ENCODE measurements at regions not wholly inside any gene's neighbourhood (a gene's known extent, or its start where the extent isn't known, plus 50 kb on each side); places are given as distances from the start of the nearest gene placed in this dataset.

DNA sequence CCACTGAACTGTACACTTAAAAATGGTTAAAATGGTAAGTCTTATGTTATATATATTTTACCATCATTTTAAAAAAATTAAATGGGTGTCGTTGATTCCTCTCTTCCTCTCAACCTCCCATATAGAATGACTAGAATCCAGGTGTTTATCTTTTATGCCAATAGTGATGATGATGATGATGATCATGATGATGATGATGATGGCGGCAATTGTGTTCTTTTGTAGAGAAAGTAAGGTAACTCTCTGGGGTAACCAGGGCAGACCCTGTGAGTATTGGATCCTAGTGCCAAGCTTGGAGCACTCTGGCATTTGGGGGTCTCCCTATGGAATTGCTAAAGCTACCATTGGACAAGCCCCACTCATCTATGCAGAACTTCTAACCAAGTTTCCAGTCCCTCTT lies 113.6 kb downstream of the GLI2 start:
- CTCF ChIA-PET = no interaction called here
- no TSS peak for BruUV-seq (replicated peaks)
- no peaks in the 10 kb centered on the region for H3K27me3 ChIP-seq (ENCODE audit: low read length)
- ATAC-seq = no peak
- no peaks in the 10 kb centered on the region for H4K20me1 ChIP-seq (ENCODE audit: low read length)
- H3K4me1 ChIP-seq (ENCODE audit: insufficient read depth, low read length) = no peaks in the 10 kb centered on the region
- TF ChIP-seq, protein P1, sequence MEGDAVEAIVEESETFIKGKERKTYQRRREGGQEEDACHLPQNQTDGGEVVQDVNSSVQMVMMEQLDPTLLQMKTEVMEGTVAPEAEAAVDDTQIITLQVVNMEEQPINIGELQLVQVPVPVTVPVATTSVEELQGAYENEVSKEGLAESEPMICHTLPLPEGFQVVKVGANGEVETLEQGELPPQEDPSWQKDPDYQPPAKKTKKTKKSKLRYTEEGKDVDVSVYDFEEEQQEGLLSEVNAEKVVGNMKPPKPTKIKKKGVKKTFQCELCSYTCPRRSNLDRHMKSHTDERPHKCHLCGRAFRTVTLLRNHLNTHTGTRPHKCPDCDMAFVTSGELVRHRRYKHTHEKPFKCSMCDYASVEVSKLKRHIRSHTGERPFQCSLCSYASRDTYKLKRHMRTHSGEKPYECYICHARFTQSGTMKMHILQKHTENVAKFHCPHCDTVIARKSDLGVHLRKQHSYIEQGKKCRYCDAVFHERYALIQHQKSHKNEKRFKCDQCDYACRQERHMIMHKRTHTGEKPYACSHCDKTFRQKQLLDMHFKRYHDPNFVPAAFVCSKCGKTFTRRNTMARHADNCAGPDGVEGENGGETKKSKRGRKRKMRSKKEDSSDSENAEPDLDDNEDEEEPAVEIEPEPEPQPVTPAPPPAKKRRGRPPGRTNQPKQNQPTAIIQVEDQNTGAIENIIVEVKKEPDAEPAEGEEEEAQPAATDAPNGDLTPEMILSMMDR (conservative IDR thresholded peaks at IDR 0.05; ENCODE audit: low read depth, low read length) = no peak
- no peak for TF ChIP-seq EZH2 (IDR thresholded peaks at IDR 0.05; ENCODE audit: low read length, unreplicated experiment)
- no peak for TF ChIP-seq EZH2phosphoT487 (IDR thresholded peaks at IDR 0.05; ENCODE audit: borderline replicate concordance, low read length)
- no peak overlapping the region for H3K4me2 ChIP-seq (ENCODE audit: low read length)
- no peaks in the 10 kb centered on the region for H3F3A ChIP-seq (ENCODE audit: low read length, unreplicated experiment)
- H3K9me2 ChIP-seq (replicated peaks; ENCODE audit: low read length) = no peaks in the 10 kb centered on the region
- no peak overlapping the region for H3K27ac ChIP-seq (ENCODE audit: low read length)
- H3K9me3 ChIP-seq (ENCODE audit: low read length) = no peaks in the 10 kb centered on the region
- no peak for DNase-seq
- H3K79me2 ChIP-seq (ENCODE audit: low read length) = no peaks in the 10 kb centered on the region
- intact Hi-C loops (cut with micrococcal nuclease) = no loop called here
- no peak overlapping the region for H3K9ac ChIP-seq (ENCODE audit: low read length)
- H3K4me3 ChIP-seq (ENCODE audit: low read length) = no peak overlapping the region
- POLR2A ChIA-PET (ENCODE audit: unreplicated experiment) = no interaction called here
- no peaks in the 10 kb centered on the region for H3K36me3 ChIP-seq (ENCODE audit: low read depth, low read length)
- no peak overlapping the region for H2AFZ ChIP-seq (ENCODE audit: low read length)

DNA sequence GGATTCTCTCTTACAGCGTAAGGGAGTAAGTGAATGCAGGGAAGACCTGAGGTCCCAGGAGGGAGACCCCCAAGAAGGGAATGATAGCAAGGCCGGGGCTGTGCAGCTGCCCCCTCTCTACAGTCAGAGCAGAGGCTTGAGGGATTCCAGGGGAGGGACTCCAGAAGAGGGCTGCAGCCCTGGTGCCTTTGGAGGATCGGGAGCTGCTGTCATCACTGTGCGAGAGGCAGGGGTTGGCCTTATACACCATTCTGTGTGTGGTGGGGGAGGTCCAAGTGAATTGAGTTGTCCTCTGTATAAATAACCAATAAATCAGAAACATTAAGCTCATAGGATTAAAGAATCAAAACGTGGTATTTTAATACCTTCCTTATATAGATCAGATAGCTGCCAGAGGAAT lies 114.9 kb downstream of the GLI2 start:
- H3K36me3 ChIP-seq (ENCODE audit: low read depth, low read length) = no peaks in the 10 kb centered on the region
- no peaks in the 10 kb centered on the region for H3K9me3 ChIP-seq (ENCODE audit: low read length)
- H3K27me3 ChIP-seq (ENCODE audit: low read length) = no peaks in the 10 kb centered on the region
- no peaks in the 10 kb centered on the region for H4K20me1 ChIP-seq (ENCODE audit: low read length)
- H3K4me3 ChIP-seq (ENCODE audit: low read length) = no peak overlapping the region
- no peak for ATAC-seq
- no peaks in the 10 kb centered on the region for H3K79me2 ChIP-seq (ENCODE audit: low read length)
- no peak for DNase-seq
- CTCF ChIA-PET = no interaction called here
- no peak overlapping the region for H3K9ac ChIP-seq (ENCODE audit: low read length)
- POLR2A ChIA-PET (ENCODE audit: unreplicated experiment) = no interaction called here
- no peaks in the 10 kb centered on the region for H3F3A ChIP-seq (ENCODE audit: low read length, unreplicated experiment)
- no peaks in the 10 kb centered on the region for H3K9me2 ChIP-seq (replicated peaks; ENCODE audit: low read length)
- intact Hi-C loops (cut with micrococcal nuclease) = no loop called here
- H3K27ac ChIP-seq (ENCODE audit: low read length) = no peak overlapping the region
- TF ChIP-seq, protein P1 (conservative IDR thresholded peaks at IDR 0.05; ENCODE audit: low read depth, low read length) = no peak
- no peak for TF ChIP-seq EZH2phosphoT487 (IDR thresholded peaks at IDR 0.05; ENCODE audit: borderline replicate concordance, low read length)
- no peak for TF ChIP-seq EZH2 (IDR thresholded peaks at IDR 0.05; ENCODE audit: low read length, unreplicated experiment)
- no peak overlapping the region for H3K4me2 ChIP-seq (ENCODE audit: low read length)
- no peak overlapping the region for H2AFZ ChIP-seq (ENCODE audit: low read length)
- no TSS peak for BruUV-seq (replicated peaks)
- H3K4me1 ChIP-seq (ENCODE audit: insufficient read depth, low read length) = no peaks in the 10 kb centered on the region

DNA sequence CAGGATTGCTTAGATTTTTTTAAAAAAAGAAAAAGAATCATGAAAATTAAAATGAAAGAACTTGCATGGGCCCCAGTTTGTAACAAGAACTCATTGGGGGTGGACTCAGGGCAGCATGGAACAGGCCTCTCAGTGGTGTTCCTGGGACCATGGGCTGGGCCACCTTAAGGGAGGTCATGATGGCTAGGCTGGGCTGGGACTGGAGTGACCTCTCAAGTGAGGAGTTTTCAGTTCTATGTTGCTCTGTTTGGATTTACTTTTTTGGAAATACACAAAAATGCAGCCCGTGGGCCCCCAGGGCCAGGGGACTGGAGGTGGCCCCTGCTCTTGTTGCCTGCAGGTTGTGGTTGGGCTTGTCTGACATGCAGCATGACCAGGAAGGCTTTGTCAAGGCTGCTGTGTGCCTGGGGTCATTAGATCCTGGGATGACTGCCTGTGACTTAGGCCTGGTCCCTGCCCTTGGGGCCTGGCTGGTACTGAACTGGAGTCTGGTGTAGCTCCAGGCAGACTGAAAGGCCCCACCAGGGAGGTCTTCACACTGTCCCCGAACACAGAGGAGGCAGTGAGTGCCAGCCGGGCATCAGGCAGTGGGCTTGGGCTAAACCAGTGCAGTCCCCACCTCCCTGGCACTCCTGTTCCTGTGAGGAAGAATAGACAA lies 115.6 kb downstream of the GLI2 start:
- ChIA-PET POLR2A (ENCODE audit: unreplicated experiment) (no interaction called here), CTCF (no interaction called here)
- Histone ChIP-seq H3K9ac (ENCODE audit: low read length) (no peak overlapping the region), H3K4me2 (ENCODE audit: low read length) (no peak overlapping the region), H4K20me1 (ENCODE audit: low read length) (no peaks in the 10 kb centered on the region), H3K9me3 (ENCODE audit: low read length) (no peaks in the 10 kb centered on the region), H3K79me2 (ENCODE audit: low read length) (no peaks in the 10 kb centered on the region), H3K36me3 (ENCODE audit: low read depth, low read length) (no peaks in the 10 kb centered on the region), H3K4me1 (ENCODE audit: insufficient read depth, low read length) (no peaks in the 10 kb centered on the region), H3F3A (ENCODE audit: low read length, unreplicated experiment) (no peaks in the 10 kb centered on the region), H3K9me2 (replicated peaks; ENCODE audit: low read length) (no peaks in the 10 kb centered on the region), H3K4me3 (ENCODE audit: low read length) (no peak overlapping the region), H3K27ac (ENCODE audit: low read length) (no peak overlapping the region), H2AFZ (ENCODE audit: low read length) (no peak overlapping the region), H3K27me3 (ENCODE audit: low read length) (no peaks in the 10 kb centered on the region)
- no TSS peak for BruUV-seq (replicated peaks)
- no peak for TF ChIP-seq EZH2 (IDR thresholded peaks at IDR 0.05; ENCODE audit: low read length, unreplicated experiment)
- TF ChIP-seq EZH2phosphoT487 (IDR thresholded peaks at IDR 0.05; ENCODE audit: borderline replicate concordance, low read length) = no peak
- TF ChIP-seq, protein P1 (conservative IDR thresholded peaks at IDR 0.05; ENCODE audit: low read depth, low read length) = no peak
- DNase-seq (no peak), ATAC-seq (no peak)
- intact Hi-C loops (cut with micrococcal nuclease) = no loop called here

All from PC-3 (cell line).